HL-60 (cell line): ENCODE measurements at regions not wholly inside any gene's neighbourhood (a gene's known extent, or its start where the extent isn't known, plus 50 kb on each side); places are given as distances from the start of the nearest gene placed in this dataset.

Experiments
- CTCF ChIP-seq: IDR thresholded peaks from one replicate; pipeline ENCODE4 v1.5.1; 2011; ENCODE audit warnings: low read length, control low read depth, inconsistent platforms; ENCODE audit not compliant: insufficient read depth
- POLR2AphosphoS5 ChIP-seq: IDR thresholded peaks from 2 replicates; pipeline ENCODE4 v1.6.1; 2012; ENCODE audit warnings: low read depth
- TF ChIP-seq, protein P1 (sequence below): IDR thresholded peaks from 2 replicates; pipeline ENCODE4 v1.6.1; 2012; ENCODE audit warnings: low read depth; ENCODE audit not compliant: insufficient replicate concordance

DNA sequence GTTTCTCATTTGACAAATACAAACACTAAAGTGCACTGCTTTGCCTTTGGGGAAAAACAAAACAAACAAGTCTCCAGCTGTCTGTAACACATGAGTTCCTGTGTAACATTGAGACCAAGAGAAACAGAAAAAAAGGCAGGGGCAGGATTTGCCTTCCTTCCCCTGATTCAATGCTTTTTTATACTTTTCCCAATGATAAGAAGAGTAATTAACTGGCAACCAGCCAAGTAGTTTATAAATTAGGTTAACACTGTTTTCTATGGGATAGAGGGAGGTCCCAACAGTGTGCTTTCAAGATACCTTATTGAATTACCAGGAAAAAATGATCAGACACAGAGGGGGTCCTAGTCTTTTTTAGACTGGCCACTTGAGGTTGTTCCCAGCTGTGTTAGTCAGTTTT lies 346.8 kb downstream of the TRIM36 start:
- TF ChIP-seq, protein P1, sequence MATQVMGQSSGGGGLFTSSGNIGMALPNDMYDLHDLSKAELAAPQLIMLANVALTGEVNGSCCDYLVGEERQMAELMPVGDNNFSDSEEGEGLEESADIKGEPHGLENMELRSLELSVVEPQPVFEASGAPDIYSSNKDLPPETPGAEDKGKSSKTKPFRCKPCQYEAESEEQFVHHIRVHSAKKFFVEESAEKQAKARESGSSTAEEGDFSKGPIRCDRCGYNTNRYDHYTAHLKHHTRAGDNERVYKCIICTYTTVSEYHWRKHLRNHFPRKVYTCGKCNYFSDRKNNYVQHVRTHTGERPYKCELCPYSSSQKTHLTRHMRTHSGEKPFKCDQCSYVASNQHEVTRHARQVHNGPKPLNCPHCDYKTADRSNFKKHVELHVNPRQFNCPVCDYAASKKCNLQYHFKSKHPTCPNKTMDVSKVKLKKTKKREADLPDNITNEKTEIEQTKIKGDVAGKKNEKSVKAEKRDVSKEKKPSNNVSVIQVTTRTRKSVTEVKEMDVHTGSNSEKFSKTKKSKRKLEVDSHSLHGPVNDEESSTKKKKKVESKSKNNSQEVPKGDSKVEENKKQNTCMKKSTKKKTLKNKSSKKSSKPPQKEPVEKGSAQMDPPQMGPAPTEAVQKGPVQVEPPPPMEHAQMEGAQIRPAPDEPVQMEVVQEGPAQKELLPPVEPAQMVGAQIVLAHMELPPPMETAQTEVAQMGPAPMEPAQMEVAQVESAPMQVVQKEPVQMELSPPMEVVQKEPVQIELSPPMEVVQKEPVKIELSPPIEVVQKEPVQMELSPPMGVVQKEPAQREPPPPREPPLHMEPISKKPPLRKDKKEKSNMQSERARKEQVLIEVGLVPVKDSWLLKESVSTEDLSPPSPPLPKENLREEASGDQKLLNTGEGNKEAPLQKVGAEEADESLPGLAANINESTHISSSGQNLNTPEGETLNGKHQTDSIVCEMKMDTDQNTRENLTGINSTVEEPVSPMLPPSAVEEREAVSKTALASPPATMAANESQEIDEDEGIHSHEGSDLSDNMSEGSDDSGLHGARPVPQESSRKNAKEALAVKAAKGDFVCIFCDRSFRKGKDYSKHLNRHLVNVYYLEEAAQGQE, result no peak
- TF ChIP-seq CTCF, result no peak
- no peak for TF ChIP-seq POLR2AphosphoS5
